ENCODE measurements at regions not wholly inside any gene's neighbourhood (a gene's known extent, or its start where the extent isn't known, plus 50 kb on each side); places are given as distances from the start of the nearest gene placed in this dataset.
A peak's percentile ranks its signal among the peaks of the same experiment; 100 is the strongest.

- peak; percentile 62 for ATAC-seq
- H3K36me3 Mint-ChIP-seq, result no peaks in the 10 kb centered on the region
- H3K9me3 Mint-ChIP-seq, result no peaks in the 10 kb centered on the region
- POLR2A ChIA-PET, result no interaction called here
- DNase-seq (ENCODE audit: low spot score), result peak; percentile 14
- no peak overlapping the region for H3K27ac Mint-ChIP-seq
- no peak overlapping the region for H3K4me3 Mint-ChIP-seq
- no peaks in the 10 kb centered on the region for H3K27me3 Mint-ChIP-seq (ENCODE audit: low read depth)
- peaks cover 12% of the 10 kb centered on the region; the same call in 1 of the 2 replicates for H3K4me1 Mint-ChIP-seq
- TF ChIP-seq TCF7 (CRISPR knock-in tag; IDR thresholded peaks at IDR 0.05; ENCODE audit: low read depth) (no peak), ZNF232 (CRISPR knock-in tag; IDR thresholded peaks at IDR 0.05) (no peak), PRRX2 (CRISPR knock-in tag; IDR thresholded peaks at IDR 0.05) (no peak), JUN (CRISPR knock-in tag; IDR thresholded peaks at IDR 0.05) (no peak), USF1 (CRISPR knock-in tag; IDR thresholded peaks at IDR 0.05) (no peak), ATF3 (CRISPR knock-in tag; conservative IDR thresholded peaks at IDR 0.05) (no peak), AFF4 (CRISPR knock-in tag; IDR thresholded peaks at IDR 0.05; ENCODE audit: borderline replicate concordance) (no peak)
- CTCF ChIA-PET, result interaction anchor here (0.9 kb wide), 1 partner anchor 262 kb away, joined by 3 read pairs; no protein-coding TSS in a partner anchor
These were observed 104.2 kb upstream of the CLSTN2 start for GRCh38 chr3:139830817-139831216.

- DNase-seq (ENCODE audit: low spot score), result no peak
- ChIA-PET CTCF (no interaction called here), POLR2A (no interaction called here)
- H3K36me3 Mint-ChIP-seq, result no peaks in the 10 kb centered on the region
- no peak for ATAC-seq
- H3K27ac Mint-ChIP-seq, result no peak overlapping the region
- TF ChIP-seq KAT7 (CRISPR knock-in tag; IDR thresholded peaks at IDR 0.05; ENCODE audit: borderline replicate concordance) (no peak), AFF4 (CRISPR knock-in tag; IDR thresholded peaks at IDR 0.05; ENCODE audit: borderline replicate concordance) (no peak), ATF1 (CRISPR knock-in tag; IDR thresholded peaks at IDR 0.05) (no peak), MXD4 (CRISPR knock-in tag; IDR thresholded peaks at IDR 0.05; ENCODE audit: borderline replicate concordance) (no peak), ZBTB43 (CRISPR knock-in tag; IDR thresholded peaks at IDR 0.05) (no peak), CREB1 (CRISPR knock-in tag; IDR thresholded peaks at IDR 0.05) (no peak), ZNF396 (CRISPR knock-in tag; IDR thresholded peaks at IDR 0.05; ENCODE audit: borderline replicate concordance) (no peak), JAZF1 (CRISPR knock-in tag; IDR thresholded peaks at IDR 0.05) (no peak)
- no peaks in the 10 kb centered on the region for H3K9me3 Mint-ChIP-seq
- no peaks in the 10 kb centered on the region for H3K27me3 Mint-ChIP-seq (ENCODE audit: low read depth)
- H3K4me3 Mint-ChIP-seq, result no peak overlapping the region
- H3K4me1 Mint-ChIP-seq, result peaks cover 8% of the 10 kb centered on the region; the same call in 1 of the 2 replicates
These were observed 107.2 kb upstream of the CLSTN2 start for GRCh38 chr3:139827833-139828232.

All from WTC11 (cell line).